AG04450 (cell line): ENCODE measurements at regions not wholly inside any gene's neighbourhood (a gene's known extent, or its start where the extent isn't known, plus 50 kb on each side); places are given as distances from the start of the nearest gene placed in this dataset.

Source experiments
- CTCF ChIA-PET: fragments of 300-600, 350-600 bp; formaldehyde crosslinking; extraction: SDS; loops from one replicate; lab custom pipeline; 2022; ENCODE audit warnings: antibody characterized with exemption, inconsistent platforms; lab: Charles Lee
- POLR2A ChIA-PET: fragments of 350-600 bp; formaldehyde crosslinking; extraction: SDS; loops from one replicate; lab custom pipeline; 2021; ENCODE audit warnings: antibody characterized with exemption, inconsistent platforms; lab: Yijun Ruan, JAX
- DNase-seq: peaks from one replicate; pipeline ENCODE4 v3.0.0-alpha.2; 2011; ENCODE audit warnings: low read depth, low spot score
- H3K27ac ChIP-seq: one replicate; pipeline ENCODE4 v1.5.1; 2012; ENCODE audit warnings: low read depth, low read length, control low read depth
- H3K27me3 ChIP-seq: one replicate; pipeline ENCODE4 v1.6.0; 2012; ENCODE audit warnings: low read length; ENCODE audit not compliant: control insufficient read depth, insufficient read depth
- H3K4me3 ChIP-seq: 2 replicates; pipeline ENCODE4 v1.5.1; 2011; ENCODE audit warnings: mild to moderate bottlenecking, low read depth, low read length, control low read depth
- H3K9me3 ChIP-seq: 2 replicates; pipeline ENCODE4 v1.5.1; 2012; ENCODE audit warnings: low read length; ENCODE audit not compliant: control insufficient read depth, insufficient read depth
- TF ChIP-seq, protein P1 (sequence below): IDR thresholded peaks from 2 replicates; pipeline ENCODE4 v1.5.1; 2011; ENCODE audit warnings: low read depth, low read length, control low read depth, inconsistent platforms

DNA sequence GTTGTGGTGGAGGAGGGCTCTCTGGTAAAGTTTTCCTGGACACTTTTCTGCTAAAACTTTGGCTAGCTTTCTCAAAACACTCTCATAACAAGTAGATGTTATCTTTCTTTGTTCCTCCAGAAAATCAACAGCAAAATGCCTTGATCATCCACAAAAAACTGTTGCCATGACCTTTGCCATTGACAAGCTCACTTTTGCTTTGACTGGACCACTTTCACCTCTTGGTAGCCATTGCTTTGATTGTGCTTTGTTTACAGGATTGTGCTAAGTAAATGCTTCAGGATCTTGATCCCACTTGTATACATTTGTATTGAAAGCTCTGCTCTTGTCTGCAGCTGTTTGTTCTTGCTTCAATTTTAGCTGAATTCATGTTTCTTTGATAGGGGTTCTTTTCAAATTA is 143.9 kb upstream of the NR3C1 start:
- Histone ChIP-seq H3K27me3 (no peaks in the 10 kb centered on the region), H3K27ac (no peak overlapping the region), H3K4me3 (no peak overlapping the region), H3K9me3 (no peaks in the 10 kb centered on the region)
- TF ChIP-seq, protein P1, sequence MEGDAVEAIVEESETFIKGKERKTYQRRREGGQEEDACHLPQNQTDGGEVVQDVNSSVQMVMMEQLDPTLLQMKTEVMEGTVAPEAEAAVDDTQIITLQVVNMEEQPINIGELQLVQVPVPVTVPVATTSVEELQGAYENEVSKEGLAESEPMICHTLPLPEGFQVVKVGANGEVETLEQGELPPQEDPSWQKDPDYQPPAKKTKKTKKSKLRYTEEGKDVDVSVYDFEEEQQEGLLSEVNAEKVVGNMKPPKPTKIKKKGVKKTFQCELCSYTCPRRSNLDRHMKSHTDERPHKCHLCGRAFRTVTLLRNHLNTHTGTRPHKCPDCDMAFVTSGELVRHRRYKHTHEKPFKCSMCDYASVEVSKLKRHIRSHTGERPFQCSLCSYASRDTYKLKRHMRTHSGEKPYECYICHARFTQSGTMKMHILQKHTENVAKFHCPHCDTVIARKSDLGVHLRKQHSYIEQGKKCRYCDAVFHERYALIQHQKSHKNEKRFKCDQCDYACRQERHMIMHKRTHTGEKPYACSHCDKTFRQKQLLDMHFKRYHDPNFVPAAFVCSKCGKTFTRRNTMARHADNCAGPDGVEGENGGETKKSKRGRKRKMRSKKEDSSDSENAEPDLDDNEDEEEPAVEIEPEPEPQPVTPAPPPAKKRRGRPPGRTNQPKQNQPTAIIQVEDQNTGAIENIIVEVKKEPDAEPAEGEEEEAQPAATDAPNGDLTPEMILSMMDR, result no peak
- no peak for DNase-seq
- ChIA-PET POLR2A (no interaction called here), CTCF (no interaction called here)

DNA sequence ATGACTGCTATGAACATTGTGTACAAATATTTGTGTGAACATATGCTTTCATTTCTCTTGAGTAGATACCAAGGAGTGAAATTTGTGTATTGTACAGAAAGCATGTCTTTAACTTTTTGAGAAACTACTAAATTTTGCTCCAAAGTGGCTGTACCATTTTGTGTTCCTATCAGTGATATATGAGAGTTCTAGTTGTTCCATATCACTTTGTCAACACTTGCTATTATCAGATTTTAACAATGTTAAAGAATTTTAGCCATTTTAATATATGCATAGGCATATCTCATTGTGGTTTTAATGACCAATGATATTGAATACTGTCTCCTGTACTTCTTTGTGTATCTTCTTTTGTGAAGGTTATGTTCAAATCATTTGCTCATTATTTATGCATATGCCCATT is 142.9 kb upstream of the NR3C1 start:
- Histone ChIP-seq H3K4me3 (no peak overlapping the region), H3K27me3 (no peaks in the 10 kb centered on the region), H3K27ac (no peak overlapping the region), H3K9me3 (no peaks in the 10 kb centered on the region)
- TF ChIP-seq, protein P1, result no peak
- DNase-seq, result no peak
- ChIA-PET POLR2A (no interaction called here), CTCF (no interaction called here)

DNA sequence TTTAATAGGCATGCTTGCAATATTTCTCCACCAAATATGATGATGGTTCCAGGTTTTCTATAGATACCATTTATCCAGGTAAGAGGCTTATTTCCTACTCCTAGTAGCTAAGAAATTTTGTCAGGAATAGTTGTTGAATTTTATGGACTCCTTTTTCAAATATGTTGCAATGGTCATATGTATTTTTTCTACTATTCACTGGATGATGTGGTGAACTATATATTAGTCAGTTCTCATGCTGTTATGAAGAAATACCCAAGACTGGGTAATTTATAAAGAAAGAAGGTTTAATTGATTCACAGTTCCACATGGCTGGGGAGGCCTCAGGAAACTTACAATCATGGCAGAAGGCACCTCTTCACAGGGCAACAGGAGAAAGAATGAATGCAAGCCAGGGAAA is 141.1 kb upstream of the NR3C1 start:
- no peaks in the 10 kb centered on the region for H3K27me3 ChIP-seq
- CTCF ChIA-PET, result interaction anchor here (0.6 kb wide), 1 partner anchor 141 kb away, joined by 3 read pairs; no protein-coding TSS in a partner anchor
- no peak for DNase-seq
- POLR2A ChIA-PET, result no interaction called here
- no peak overlapping the region for H3K4me3 ChIP-seq
- TF ChIP-seq, protein P1, result no peak
- no peak overlapping the region for H3K27ac ChIP-seq
- H3K9me3 ChIP-seq, result no peaks in the 10 kb centered on the region

DNA sequence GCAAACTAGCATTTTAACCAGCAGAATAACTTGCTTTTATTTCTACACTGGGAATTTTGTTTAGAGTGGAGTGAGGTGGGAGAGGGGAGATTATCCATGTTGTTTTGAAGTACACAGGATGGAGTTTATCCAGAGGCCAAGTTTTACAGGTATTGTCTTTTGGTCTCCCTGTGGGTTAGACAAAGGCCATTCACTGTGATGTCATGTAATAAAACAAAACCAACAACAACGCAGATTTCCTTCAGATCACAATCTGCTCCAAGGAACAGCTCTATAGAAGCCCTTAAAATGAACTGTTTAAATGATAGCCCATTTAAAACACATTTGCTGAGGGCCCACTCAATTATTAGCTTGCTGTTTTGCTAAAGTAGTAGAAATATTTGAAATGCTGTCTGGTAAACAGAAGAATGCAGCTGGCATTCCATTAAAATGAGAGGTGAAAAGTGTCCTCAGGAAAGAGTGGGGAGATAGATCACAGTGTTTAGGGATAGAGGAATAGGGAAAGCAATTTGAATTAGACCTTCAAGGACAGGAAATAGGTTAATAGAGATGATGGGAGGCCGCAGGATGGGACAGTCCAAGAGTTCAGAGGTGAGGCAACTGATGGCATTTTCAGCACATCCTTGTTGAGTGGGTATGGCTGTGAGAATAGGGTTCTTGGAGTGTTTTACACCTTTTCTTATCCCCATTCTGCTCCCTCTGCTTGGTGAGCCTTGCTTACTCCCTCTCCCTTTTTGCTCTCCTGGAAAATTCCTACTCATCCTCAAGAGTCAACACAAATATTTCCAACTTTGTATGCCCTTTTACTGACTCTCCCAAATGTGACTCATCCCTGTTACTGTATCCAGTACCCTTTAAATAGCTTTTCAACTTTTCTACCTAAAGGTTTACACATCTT is 140.1 kb upstream of the NR3C1 start:
- TF ChIP-seq, protein P1, result no peak
- CTCF ChIA-PET, result interaction anchor here (0.6 to 1.0 kb wide), 2 partner anchors 48 to 140 kb away, joined by 3 read pairs; no protein-coding TSS in a partner anchor
- peak overlapping the region; percentile 58 for H3K27ac ChIP-seq
- no peak for DNase-seq
- H3K27me3 ChIP-seq, result no peaks in the 10 kb centered on the region
- POLR2A ChIA-PET, result no interaction called here
- peaks cover 3% of the 10 kb centered on the region for H3K9me3 ChIP-seq
- no peak overlapping the region for H3K4me3 ChIP-seq

- TF ChIP-seq, protein P1, result no peak
- no peak overlapping the region for H3K4me3 ChIP-seq
- CTCF ChIA-PET, result interaction anchor here (1.0 kb wide), 1 partner anchor 48 kb away, joined by 3 read pairs; no protein-coding TSS in a partner anchor
- no peak overlapping the region for H3K27ac ChIP-seq
- H3K27me3 ChIP-seq, result no peaks in the 10 kb centered on the region
- DNase-seq, result no peak
- POLR2A ChIA-PET, result interaction anchor here (0.6 kb wide), 1 partner anchor 165 kb away, joined by 3 read pairs; no protein-coding TSS in a partner anchor
- H3K9me3 ChIP-seq, result peaks cover 3% of the 10 kb centered on the region
These were observed 139.3 kb upstream of the NR3C1 start for GRCh38 chr5:143542798-143543144.
